Stimulated activated CD4-positive, alpha-beta T cell treated with anti-CD3 and anti-CD28 coated beads, TNF-alpha, amount 100 ng/mL, for 48 hours (primary cell): ENCODE measurements at regions not wholly inside any gene's neighbourhood (a gene's known extent, or its start where the extent isn't known, plus 50 kb on each side); places are given as distances from the start of the nearest gene placed in this dataset.

Source experiments
- DNase-seq, 3 donors: peaks; one replicate each; pipeline ENCODE4 v3.0.0-alpha.2; 2020; ENCODE audit warnings: low read depth in 3 of 3

GRCh38 chr5:68709239-68709638, 384.6 kb upstream of the SLC30A5 start:
- no peak for DNase-seq

GRCh38 chr5:68710514-68710913, 383.3 kb upstream of the SLC30A5 start:
- no peak for DNase-seq

GRCh38 chr5:68711293-68712200, 382.3 kb upstream of the SLC30A5 start:
- no peak for DNase-seq

- no peak for DNase-seq
These were observed 379.0 kb upstream of the SLC30A5 start for GRCh38 chr5:68714810-68715209.

DNA sequence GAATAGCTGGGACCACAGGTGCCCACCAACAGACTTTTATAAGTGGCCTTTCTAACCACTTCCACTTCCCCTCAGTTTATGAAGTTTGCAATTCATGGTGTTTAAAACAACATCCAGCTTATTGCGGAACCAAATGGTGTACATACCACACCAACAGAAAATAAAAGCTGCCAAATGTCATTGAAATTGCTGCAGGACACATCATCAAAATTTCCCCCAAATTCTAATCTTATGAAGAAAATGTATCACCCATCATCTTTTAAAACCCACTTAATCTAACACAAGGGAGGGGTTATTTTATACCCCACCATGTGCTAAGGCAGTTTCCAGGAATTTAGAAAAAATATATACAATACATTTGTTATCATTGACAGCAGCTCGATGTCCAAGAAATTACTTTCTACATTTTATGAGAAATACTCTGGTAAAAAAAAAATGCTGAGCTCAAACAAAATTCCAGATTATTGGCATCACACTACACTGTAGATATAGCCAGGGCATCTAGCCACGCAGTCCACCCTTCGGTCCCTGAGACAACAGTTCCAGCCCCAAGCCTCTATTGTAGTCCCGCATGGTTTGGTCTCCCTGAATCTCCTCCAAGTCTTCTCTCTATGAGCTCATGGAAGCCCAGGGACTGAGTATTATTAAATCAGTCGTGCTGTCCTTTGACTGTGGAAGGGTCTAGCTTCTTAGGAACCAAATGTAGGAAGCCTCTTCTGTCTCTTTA, 372.8 kb upstream of the SLC30A5 start:
- DNase-seq: no peak

DNA sequence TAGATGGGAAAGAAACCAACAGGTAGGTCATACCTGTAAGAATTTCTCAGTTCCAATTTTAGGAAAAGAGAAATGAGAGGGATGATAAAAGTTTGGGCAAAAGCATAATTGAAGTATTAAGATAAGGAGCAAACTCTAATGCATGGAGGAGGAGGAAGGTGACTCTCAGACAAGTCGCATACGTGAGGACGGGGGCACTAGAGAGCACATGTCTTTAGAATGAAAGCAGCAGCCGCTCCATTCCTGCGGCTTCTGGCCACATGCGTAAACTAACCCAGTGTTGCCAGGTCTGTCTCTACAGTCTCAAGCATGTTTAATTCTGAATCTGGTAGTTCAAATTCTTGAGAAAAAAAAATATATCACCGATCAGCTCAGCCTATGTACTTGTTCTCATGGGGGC, 371.5 kb upstream of the SLC30A5 start:
- DNase-seq: no peak

DNA sequence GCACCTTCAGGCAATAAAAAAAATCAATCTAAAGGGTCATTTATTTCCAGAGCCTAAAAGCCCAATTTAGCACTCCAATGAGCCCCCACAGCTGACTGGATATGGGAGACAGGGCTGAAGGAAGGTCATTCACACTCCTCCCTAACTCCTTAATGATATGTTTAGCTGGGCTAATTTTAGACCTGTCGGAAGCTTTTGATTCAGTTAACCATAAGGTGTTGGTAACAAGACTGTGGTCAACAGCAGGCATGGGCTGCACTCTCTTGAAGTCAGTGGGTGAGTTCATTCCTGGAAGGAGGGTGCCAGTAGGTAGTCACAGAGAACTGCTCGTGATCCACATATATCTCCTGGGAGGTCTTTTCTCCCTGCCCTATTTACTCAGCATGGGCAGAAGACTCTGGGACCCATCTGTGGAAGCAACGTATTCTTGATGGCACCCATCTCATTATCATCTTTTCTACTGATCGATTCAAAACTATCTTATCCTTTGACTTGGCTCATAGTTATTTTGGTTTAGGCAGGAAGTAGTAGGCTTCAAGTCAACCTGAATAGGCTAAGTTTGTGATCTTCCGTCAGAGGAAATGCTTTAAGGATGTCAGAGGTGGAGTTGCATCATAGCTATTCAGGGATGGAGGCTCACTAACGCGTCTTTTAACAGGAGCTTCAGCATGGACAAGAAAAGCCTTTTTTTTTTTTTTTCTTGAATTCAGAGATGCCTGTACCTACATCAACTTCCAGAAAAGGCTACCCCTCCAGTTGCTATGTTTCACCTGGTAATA, 367.7 kb upstream of the SLC30A5 start:
- no peak for DNase-seq

- no peak for DNase-seq
These were observed 365.9 kb upstream of the SLC30A5 start for GRCh38 chr5:68727931-68728330.

- DNase-seq: no peak
These were observed 364.1 kb upstream of the SLC30A5 start for GRCh38 chr5:68729678-68730077.

GRCh38 chr5:68730220-68730978, 363.4 kb upstream of the SLC30A5 start:
- DNase-seq: no peak

GRCh38 chr5:68730979-68731654, 362.7 kb upstream of the SLC30A5 start:
- DNase-seq: no peak

DNA sequence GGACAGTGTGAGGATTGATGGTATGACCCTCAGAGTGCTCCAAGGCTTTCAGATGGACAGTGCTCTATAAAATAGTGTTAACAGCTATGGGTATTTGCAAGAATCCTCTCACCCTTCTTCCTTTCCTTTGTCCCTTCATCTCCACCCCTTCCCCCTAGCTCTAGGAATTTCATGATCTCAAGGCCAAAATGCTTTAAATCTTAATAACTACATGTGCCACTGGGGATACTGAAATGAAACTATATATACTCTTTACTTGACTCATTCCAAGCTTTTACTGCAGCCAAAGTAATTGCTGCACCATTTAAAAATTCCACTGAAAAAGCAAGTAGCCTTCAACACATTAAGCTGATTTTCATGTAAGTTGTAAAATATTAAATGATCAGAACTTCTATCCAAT, 361.6 kb upstream of the SLC30A5 start:
- no peak for DNase-seq

DNA sequence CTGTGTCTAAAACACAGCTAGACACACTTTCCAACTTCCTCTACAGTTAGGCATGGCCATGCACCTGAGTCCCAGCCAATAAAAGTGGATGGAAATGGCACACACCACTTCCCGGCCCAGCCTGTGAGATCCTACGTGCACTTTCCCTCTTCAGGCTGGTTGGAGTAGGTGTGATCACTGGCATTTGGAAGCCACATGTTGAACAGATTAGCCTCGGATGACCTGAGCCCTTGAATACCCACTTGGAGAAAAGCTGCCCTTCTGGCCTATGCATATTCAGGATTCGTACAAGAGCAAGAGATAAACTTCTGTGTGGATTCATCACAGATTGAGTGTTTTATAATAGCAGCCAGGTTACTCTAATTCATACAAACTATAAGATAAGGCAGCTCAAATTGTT, 359.0 kb upstream of the SLC30A5 start:
- no peak for DNase-seq

GRCh38 chr5:68738236-68738635, 355.6 kb upstream of the SLC30A5 start:
- no peak for DNase-seq

DNA sequence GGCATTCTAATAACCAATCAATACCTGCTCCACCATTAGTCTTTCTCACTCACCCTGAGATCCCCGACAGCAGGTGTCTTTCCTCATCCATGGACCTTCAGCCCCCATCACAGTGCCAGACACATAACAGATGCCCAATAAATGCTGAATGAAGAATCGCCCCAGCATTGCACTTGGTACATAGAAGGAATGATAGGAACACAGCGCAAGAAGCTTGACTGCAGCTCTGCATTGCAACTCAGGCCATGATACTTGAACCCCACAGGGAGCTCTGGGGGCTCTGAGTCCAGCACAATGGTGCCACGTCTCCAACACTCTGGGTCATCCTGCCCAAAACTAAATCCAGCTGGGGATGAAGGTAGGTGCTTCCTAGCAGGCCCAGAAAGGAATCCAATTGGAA, 355.0 kb upstream of the SLC30A5 start:
- no peak for DNase-seq

GRCh38 chr5:68739752-68740151, 354.1 kb upstream of the SLC30A5 start:
- DNase-seq: no peak

DNA sequence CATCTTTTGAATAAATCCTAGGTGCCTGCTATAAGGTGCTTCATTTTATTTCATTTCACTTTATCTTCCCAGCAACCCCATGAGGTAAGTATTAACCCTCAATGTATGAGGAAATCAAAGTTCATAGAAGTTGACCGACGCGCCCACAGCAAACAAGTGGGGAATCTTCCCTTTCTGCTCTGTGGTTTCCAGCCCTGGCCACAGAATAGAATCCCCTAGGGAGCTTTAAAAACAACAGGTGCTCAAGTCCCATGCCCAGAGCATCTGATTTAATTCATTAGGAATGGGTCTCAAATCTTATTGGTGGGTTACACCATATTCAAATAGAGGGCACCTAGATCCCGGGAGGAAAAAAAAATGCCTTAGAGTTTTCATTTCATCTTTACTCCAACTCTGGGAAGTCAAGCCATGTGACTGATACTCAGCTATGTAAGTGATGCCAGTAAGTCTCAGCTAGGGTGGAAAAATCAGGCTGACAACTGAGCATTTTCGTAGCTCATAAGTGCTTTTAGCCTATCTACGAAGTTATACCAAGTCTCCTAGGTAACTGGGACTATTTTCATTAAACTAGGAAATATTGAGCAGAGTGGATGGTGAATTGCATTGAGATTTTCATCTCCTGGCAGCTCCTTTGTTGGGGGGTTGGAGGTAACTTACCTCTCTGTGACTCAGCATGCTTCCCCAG, 353.4 kb upstream of the SLC30A5 start:
- DNase-seq: no peak

DNA sequence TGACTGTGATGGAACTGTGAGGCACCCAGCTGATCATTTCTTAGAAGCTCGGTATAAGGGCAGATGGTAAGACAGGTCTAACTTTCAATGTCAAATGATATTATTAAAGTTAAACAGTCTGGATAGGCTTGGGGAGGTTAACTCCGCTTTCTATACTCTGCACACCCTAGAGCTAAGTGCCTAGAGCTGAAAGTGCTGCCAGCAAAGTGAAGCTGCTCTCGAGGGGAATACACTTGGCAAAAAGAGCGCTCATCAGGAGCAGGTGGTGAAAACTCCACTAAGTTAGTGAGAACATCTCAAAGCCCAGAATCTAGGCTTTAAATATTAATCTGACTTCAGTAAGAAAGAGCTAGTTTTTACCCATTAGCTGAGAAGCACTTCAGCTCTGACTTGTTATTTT, 349.6 kb upstream of the SLC30A5 start:
- no peak for DNase-seq

DNA sequence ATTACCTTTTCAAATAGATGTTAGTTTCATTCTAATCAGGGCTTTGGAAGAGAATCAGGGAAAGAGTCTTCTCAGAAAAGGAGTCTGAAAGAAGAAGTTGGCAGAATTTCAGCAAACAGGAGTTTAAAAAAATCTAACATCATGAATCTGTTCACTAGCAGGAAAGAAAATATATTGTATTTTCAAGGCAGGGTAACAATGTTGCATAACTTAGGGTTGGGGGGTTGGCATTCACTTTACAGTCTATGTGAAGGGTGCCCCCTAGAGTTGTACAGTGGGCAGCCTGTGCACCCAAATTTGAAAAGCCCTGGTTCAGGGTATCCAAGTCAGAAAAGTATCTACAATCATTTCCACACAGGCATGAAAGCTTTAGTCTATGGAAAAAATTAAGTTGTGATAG, 348.4 kb upstream of the SLC30A5 start:
- DNase-seq: no peak

DNA sequence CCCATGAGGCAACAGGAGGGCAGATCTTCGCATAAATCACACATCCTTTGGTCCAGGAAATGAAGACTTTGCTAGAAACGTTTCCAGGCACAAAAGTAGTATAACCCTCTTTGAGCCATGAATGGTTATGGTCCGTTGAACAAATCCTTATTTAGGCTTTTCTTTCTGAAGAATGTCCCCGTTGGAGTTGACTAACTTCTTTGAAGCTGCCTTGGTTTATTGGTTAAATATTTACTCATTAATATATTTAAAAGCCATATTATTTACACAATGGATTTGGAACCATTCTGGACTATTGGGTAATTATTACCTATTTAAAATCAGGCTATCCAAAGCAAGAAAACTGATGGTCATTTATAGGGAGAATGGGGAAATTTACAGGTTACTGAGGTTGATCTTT, 347.6 kb upstream of the SLC30A5 start:
- no peak for DNase-seq
